ENCODE measurements at regions not wholly inside any gene's neighbourhood (a gene's known extent, or its start where the extent isn't known, plus 50 kb on each side); places are given as distances from the start of the nearest gene placed in this dataset.

- TF ChIP-seq, protein P1, sequence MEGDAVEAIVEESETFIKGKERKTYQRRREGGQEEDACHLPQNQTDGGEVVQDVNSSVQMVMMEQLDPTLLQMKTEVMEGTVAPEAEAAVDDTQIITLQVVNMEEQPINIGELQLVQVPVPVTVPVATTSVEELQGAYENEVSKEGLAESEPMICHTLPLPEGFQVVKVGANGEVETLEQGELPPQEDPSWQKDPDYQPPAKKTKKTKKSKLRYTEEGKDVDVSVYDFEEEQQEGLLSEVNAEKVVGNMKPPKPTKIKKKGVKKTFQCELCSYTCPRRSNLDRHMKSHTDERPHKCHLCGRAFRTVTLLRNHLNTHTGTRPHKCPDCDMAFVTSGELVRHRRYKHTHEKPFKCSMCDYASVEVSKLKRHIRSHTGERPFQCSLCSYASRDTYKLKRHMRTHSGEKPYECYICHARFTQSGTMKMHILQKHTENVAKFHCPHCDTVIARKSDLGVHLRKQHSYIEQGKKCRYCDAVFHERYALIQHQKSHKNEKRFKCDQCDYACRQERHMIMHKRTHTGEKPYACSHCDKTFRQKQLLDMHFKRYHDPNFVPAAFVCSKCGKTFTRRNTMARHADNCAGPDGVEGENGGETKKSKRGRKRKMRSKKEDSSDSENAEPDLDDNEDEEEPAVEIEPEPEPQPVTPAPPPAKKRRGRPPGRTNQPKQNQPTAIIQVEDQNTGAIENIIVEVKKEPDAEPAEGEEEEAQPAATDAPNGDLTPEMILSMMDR (conservative IDR thresholded peaks at IDR 0.05; ENCODE audit: low read length), result no peak
- TF ChIP-seq EZH2phosphoT487 (IDR thresholded peaks at IDR 0.05; ENCODE audit: borderline replicate concordance, low read depth, low read length), result no peak
Observed at GRCh38 chr15:87618203-87618725, 638.3 kb downstream of the NTRK3 start.

DNA sequence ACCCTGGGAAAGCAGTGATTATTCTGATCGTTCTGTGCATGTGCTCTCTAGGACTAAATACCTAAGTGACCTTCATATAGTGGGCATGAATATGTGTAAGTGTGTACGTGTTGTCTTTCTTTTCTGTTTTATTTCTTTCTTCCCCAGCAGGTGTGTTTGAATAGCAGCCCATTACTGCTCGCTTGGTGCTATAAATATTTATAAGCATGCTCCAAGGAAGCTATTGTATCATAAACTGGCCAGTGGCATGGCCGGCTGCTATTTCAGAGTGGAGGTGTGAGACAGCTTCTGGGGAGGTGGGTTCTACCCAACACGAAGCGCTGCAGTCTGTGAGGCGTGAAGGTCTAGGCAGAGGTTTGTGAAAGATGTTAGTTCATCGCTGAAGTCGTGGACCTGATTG is 641.8 kb downstream of the NTRK3 start:
- CTCF ChIA-PET (ENCODE audit: unreplicated experiment), result no interaction called here
- intact Hi-C loops (cut with micrococcal nuclease; ENCODE audit: unreplicated experiment), result no loop called here
- Histone ChIP-seq H3K4me2 (ENCODE audit: low read length) (no peak overlapping the region), H3K4me1 (ENCODE audit: insufficient read depth, low read length, poor library complexity, severe bottlenecking) (no peaks in the 10 kb centered on the region), H3K79me2 (ENCODE audit: insufficient read depth, low read depth, low read length) (no peaks in the 10 kb centered on the region), H4K20me1 (ENCODE audit: insufficient read depth, low read length) (no peaks in the 10 kb centered on the region), H3K4me3 (ENCODE audit: low read depth, low read length, poor library complexity, severe bottlenecking) (no peak overlapping the region), H2AFZ (ENCODE audit: low read length) (no peak overlapping the region), H3K9me2 (ENCODE audit: insufficient read depth, low read length) (no peaks in the 10 kb centered on the region), H3K9me3 (ENCODE audit: low read length) (no peaks in the 10 kb centered on the region), H3K36me3 (ENCODE audit: insufficient read depth, low read length) (no peaks in the 10 kb centered on the region), H3K27ac (ENCODE audit: low read depth, low read length, poor library complexity, severe bottlenecking) (no peak overlapping the region)
- TF ChIP-seq, protein P1 (conservative IDR thresholded peaks at IDR 0.05; ENCODE audit: low read length), result no peak
- no peak for TF ChIP-seq EZH2phosphoT487 (IDR thresholded peaks at IDR 0.05; ENCODE audit: borderline replicate concordance, low read depth, low read length)
- POLR2A ChIA-PET, result no interaction called here
- no peak for DNase-seq (ENCODE audit: low spot score)
- BruUV-seq (replicated peaks), result no TSS peak

More at GRCh38 chr15:87618203-87618725, 638.3 kb downstream of the NTRK3 start:
- ChIA-PET CTCF (ENCODE audit: unreplicated experiment) (no interaction called here), POLR2A (no interaction called here)
- BruUV-seq (replicated peaks), result no TSS peak
- H3K79me2 ChIP-seq (ENCODE audit: insufficient read depth, low read depth, low read length), result no peaks in the 10 kb centered on the region
- H3K9me3 ChIP-seq (ENCODE audit: low read length), result no peaks in the 10 kb centered on the region
- no peak overlapping the region for H3K4me2 ChIP-seq (ENCODE audit: low read length)
- intact Hi-C loops (cut with micrococcal nuclease; ENCODE audit: unreplicated experiment), result no loop called here
- DNase-seq (ENCODE audit: low spot score), result no peak
- no peaks in the 10 kb centered on the region for H3K36me3 ChIP-seq (ENCODE audit: insufficient read depth, low read length)
- H3K27ac ChIP-seq (ENCODE audit: low read depth, low read length, poor library complexity, severe bottlenecking), result no peak overlapping the region
- no peak overlapping the region for H3K4me3 ChIP-seq (ENCODE audit: low read depth, low read length, poor library complexity, severe bottlenecking)
- H3K9me2 ChIP-seq (ENCODE audit: insufficient read depth, low read length), result no peaks in the 10 kb centered on the region
- no peaks in the 10 kb centered on the region for H4K20me1 ChIP-seq (ENCODE audit: insufficient read depth, low read length)
- H2AFZ ChIP-seq (ENCODE audit: low read length), result no peak overlapping the region
- H3K4me1 ChIP-seq (ENCODE audit: insufficient read depth, low read length, poor library complexity, severe bottlenecking), result no peaks in the 10 kb centered on the region

- H3K4me2 ChIP-seq (ENCODE audit: low read length), result no peak overlapping the region
- POLR2A ChIA-PET, result interaction anchor here (1.2 kb wide), 1 partner anchor 10 kb away, joined by 3 read pairs; no protein-coding TSS in a partner anchor
Observed at GRCh38 chr15:87610366-87610765, 646.2 kb downstream of the NTRK3 start.

More at GRCh38 chr15:87610366-87610765, 646.2 kb downstream of the NTRK3 start:
- CTCF ChIA-PET (ENCODE audit: unreplicated experiment), result no interaction called here
- H3K9me2 ChIP-seq (ENCODE audit: insufficient read depth, low read length), result no peaks in the 10 kb centered on the region
- intact Hi-C loops (cut with micrococcal nuclease; ENCODE audit: unreplicated experiment), result no loop called here
- no peaks in the 10 kb centered on the region for H4K20me1 ChIP-seq (ENCODE audit: insufficient read depth, low read length)
- H3K27ac ChIP-seq (ENCODE audit: low read depth, low read length, poor library complexity, severe bottlenecking), result no peak overlapping the region
- no TSS peak for BruUV-seq (replicated peaks)
- DNase-seq (ENCODE audit: low spot score), result no peak
- no peaks in the 10 kb centered on the region for H3K4me1 ChIP-seq (ENCODE audit: insufficient read depth, low read length, poor library complexity, severe bottlenecking)
- H3K79me2 ChIP-seq (ENCODE audit: insufficient read depth, low read depth, low read length), result no peaks in the 10 kb centered on the region
- H3K4me3 ChIP-seq (ENCODE audit: low read depth, low read length, poor library complexity, severe bottlenecking), result no peak overlapping the region
- TF ChIP-seq, protein P1 (conservative IDR thresholded peaks at IDR 0.05; ENCODE audit: low read length), result no peak
- TF ChIP-seq EZH2phosphoT487 (IDR thresholded peaks at IDR 0.05; ENCODE audit: borderline replicate concordance, low read depth, low read length), result no peak
- no peaks in the 10 kb centered on the region for H3K9me3 ChIP-seq (ENCODE audit: low read length)
- no peaks in the 10 kb centered on the region for H3K36me3 ChIP-seq (ENCODE audit: insufficient read depth, low read length)
- no peak overlapping the region for H2AFZ ChIP-seq (ENCODE audit: low read length)

Measured in OCI-LY7 (cell line).